HEK293T (cell line): ENCODE measurements at regions not wholly inside any gene's neighbourhood (a gene's known extent, or its start where the extent isn't known, plus 50 kb on each side); places are given as distances from the start of the nearest gene placed in this dataset.
"Not testable (repeated sequence)": the region's sequence is repeated elsewhere in the genome, so short reads cannot be mapped to it uniquely, and the experiment has no call there.

Experiments used
- BHLHE40 ChIP-seq: fragments of 450-650 bp; IDR thresholded peaks from 2 replicates; pipeline ENCODE4 v1.6.1; 2016; ENCODE audit warnings: mild to moderate bottlenecking, moderate library complexity, borderline replicate concordance
- ELF4 ChIP-seq: fragments of 450-650 bp; IDR thresholded peaks from 2 replicates; pipeline ENCODE4 v1.6.1; 2017; ENCODE audit warnings: antibody characterized with exemption
- FOXM1 ChIP-seq: fragments of 450-650 bp; IDR thresholded peaks from 2 replicates; pipeline ENCODE4 v1.6.1; 2017; ENCODE audit warnings: mild to moderate bottlenecking, borderline replicate concordance
- LEF1 ChIP-seq: fragments of 450-650 bp; IDR thresholded peaks from 2 replicates; pipeline ENCODE4 v1.6.1; 2017; ENCODE audit warnings: mild to moderate bottlenecking, borderline replicate concordance
- SP1 ChIP-seq: fragments of 450-650 bp; IDR thresholded peaks from 2 replicates; pipeline ENCODE4 v1.6.1; 2017
- TARDBP ChIP-seq: fragments of 450-650 bp; IDR thresholded peaks from 2 replicates; pipeline ENCODE4 v1.6.1; 2016
- ZNF384 ChIP-seq: fragments of 450-650 bp; IDR thresholded peaks from 2 replicates; pipeline ENCODE4 v1.6.1; 2016

- TF ChIP-seq TARDBP, LEF1, ZNF384, SP1, BHLHE40, FOXM1, ELF4: not testable (repeated sequence)
Measured at GRCh38 chr20:26073972-26074371, 377.3 kb upstream of the ZNF337 start.
